ENCODE measurements at regions not wholly inside any gene's neighbourhood (a gene's known extent, or its start where the extent isn't known, plus 50 kb on each side); places are given as distances from the start of the nearest gene placed in this dataset.

- no peak for TF ChIP-seq CTCF (IDR thresholded peaks at IDR 0.05)
- Mint-ChIP-seq H3K9me3 (ENCODE audit: low read depth) (no peaks in the 10 kb centered on the region), H3K4me3 (ENCODE audit: unreplicated experiment) (no peak overlapping the region), H3K27ac (ENCODE audit: unreplicated experiment) (no peak overlapping the region), H3K4me1 (ENCODE audit: low read depth) (no peaks in the 10 kb centered on the region), H3K27me3 (ENCODE audit: low read depth) (peaks cover 14% of the 10 kb centered on the region), H3K36me3 (ENCODE audit: low read depth) (no peaks in the 10 kb centered on the region)
- no peak for DNase-seq (ENCODE audit: low spot score)
These were observed 122.6 kb downstream of the AXIN2 start for GRCh38 chr17:65438708-65439294.

- Mint-ChIP-seq H3K4me1 (ENCODE audit: low read depth) (no peaks in the 10 kb centered on the region), H3K9me3 (ENCODE audit: low read depth) (peaks cover 3% of the 10 kb centered on the region), H3K27ac (ENCODE audit: unreplicated experiment) (no peak overlapping the region), H3K27me3 (ENCODE audit: low read depth) (peaks cover 12% of the 10 kb centered on the region), H3K36me3 (ENCODE audit: low read depth) (no peaks in the 10 kb centered on the region), H3K4me3 (ENCODE audit: unreplicated experiment) (no peak overlapping the region)
- no peak for DNase-seq (ENCODE audit: low spot score)
- no peak for TF ChIP-seq CTCF (IDR thresholded peaks at IDR 0.05)
These were observed 123.3 kb downstream of the AXIN2 start for GRCh38 chr17:65438173-65438572.

DNA sequence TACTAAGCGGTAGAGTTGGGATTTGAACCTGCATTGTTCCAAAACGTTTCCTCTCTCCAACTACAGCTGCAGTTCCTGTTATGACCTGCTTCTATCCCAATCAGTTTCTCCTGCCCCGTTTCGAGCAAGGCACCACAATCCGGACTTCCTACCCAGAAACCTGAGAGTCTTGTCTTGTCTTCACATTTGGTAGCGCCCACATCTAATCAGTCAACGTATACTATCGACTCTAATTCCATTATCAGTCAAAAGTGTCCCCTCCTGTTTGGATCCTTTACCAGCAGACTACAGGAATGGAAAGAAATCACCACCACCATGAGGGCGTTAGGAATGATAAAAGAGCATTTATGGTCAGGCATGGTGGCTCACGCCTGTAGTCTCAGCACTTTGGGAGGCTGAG, 124.6 kb downstream of the AXIN2 start:
- H3K36me3 Mint-ChIP-seq (ENCODE audit: low read depth) = no peaks in the 10 kb centered on the region
- no peak overlapping the region for H3K27ac Mint-ChIP-seq (ENCODE audit: unreplicated experiment)
- TF ChIP-seq CTCF (IDR thresholded peaks at IDR 0.05) = no peak
- H3K27me3 Mint-ChIP-seq (ENCODE audit: low read depth) = peaks cover 15% of the 10 kb centered on the region
- H3K9me3 Mint-ChIP-seq (ENCODE audit: low read depth) = peaks cover 3% of the 10 kb centered on the region
- no peak overlapping the region for H3K4me3 Mint-ChIP-seq (ENCODE audit: unreplicated experiment)
- DNase-seq (ENCODE audit: low spot score) = no peak
- H3K4me1 Mint-ChIP-seq (ENCODE audit: low read depth) = no peaks in the 10 kb centered on the region

DNA sequence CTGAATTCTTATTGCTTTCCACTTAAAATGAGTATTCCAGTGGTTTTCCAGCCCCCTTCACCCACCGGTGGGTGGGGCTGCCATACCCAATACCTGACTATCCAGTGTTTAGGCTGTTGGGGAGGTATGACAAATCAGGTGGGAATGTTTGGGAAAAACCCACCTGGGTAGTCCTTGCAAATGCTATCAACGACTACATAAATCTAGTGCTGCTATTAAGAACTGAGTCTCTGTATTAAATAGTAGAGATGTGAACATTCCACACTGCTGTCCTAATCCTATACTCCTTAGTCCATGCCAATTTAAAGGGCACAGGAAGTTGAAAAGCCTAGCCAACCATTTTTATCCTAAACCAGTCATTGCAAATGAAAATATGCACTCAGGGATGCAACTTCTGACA, 126.6 kb downstream of the AXIN2 start:
- H3K27me3 Mint-ChIP-seq (ENCODE audit: low read depth) = peaks cover 12% of the 10 kb centered on the region
- TF ChIP-seq CTCF (IDR thresholded peaks at IDR 0.05) = no peak

DNA sequence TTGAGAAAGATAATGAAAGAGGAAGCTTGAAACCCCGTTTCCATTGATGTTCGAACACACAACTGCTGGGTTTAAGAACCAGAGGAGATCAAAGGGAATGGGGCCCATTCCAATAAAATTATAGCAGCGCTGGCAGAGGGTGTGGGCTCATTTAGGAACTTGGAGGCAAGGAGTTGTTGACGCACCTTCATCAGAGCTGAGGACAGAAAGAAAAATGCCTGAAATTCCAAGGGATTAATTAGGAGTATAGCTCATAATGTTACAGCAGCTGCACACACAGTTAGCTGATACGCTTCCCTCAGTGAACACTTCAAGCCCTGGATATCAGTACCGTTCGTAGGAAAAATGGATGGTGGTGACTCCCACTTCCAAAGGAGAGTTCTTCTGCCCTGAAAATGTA, 127.2 kb downstream of the AXIN2 start:
- no peak overlapping the region for H3K4me3 Mint-ChIP-seq (ENCODE audit: unreplicated experiment)
- peaks cover 15% of the 10 kb centered on the region for H3K27me3 Mint-ChIP-seq (ENCODE audit: low read depth)
- H3K36me3 Mint-ChIP-seq (ENCODE audit: low read depth) = no peaks in the 10 kb centered on the region
- no peak for DNase-seq (ENCODE audit: low spot score)
- H3K9me3 Mint-ChIP-seq (ENCODE audit: low read depth) = peaks cover 3% of the 10 kb centered on the region
- no peaks in the 10 kb centered on the region for H3K4me1 Mint-ChIP-seq (ENCODE audit: low read depth)
- no peak overlapping the region for H3K27ac Mint-ChIP-seq (ENCODE audit: unreplicated experiment)
- no peak for TF ChIP-seq CTCF (IDR thresholded peaks at IDR 0.05)

More for the DNA sequence above, 126.6 kb downstream of the AXIN2 start:
- Mint-ChIP-seq H3K4me1 (ENCODE audit: low read depth) (no peaks in the 10 kb centered on the region), H3K9me3 (ENCODE audit: low read depth) (peaks cover 3% of the 10 kb centered on the region), H3K36me3 (ENCODE audit: low read depth) (no peaks in the 10 kb centered on the region), H3K4me3 (ENCODE audit: unreplicated experiment) (no peak overlapping the region), H3K27ac (ENCODE audit: unreplicated experiment) (no peak overlapping the region)
- DNase-seq (ENCODE audit: low spot score) = no peak
